Breast epithelium (tissue), 3 donors: ENCODE measurements at regions not wholly inside any gene's neighbourhood (a gene's known extent, or its start where the extent isn't known, plus 50 kb on each side); places are given as distances from the start of the nearest gene placed in this dataset.

Experiments used
- CTCF ChIP-seq, 3 donors: fragments of 450-650 bp; IDR thresholded peaks; one replicate each; pipeline ENCODE4 v1.5.1; 2016 to 2017; ENCODE audit warnings: antibody characterized with exemption in 3 of 3, mild to moderate bottlenecking in 3 of 3, moderate library complexity in 3 of 3
- POLR2A ChIP-seq: fragments of 450-650 bp; IDR thresholded peaks from one replicate; pipeline ENCODE4 v1.6.1; 2016; ENCODE audit warnings: antibody characterized with exemption, mild to moderate bottlenecking, moderate library complexity
- POLR2AphosphoS5 ChIP-seq, 3 donors: sonication (generic); formaldehyde crosslinking; IDR thresholded peaks; one replicate each; pipeline ENCODE4 v1.6.1; 2017; ENCODE audit warnings: antibody characterized with exemption in 3 of 3

- TF ChIP-seq CTCF (IDR thresholded peaks at IDR 0.05), result no peak
- TF ChIP-seq POLR2A, result no peak
- TF ChIP-seq POLR2AphosphoS5 (IDR thresholded peaks at IDR 0.05), result no peak
These were observed 419.9 kb downstream of the QKI start for GRCh38 chr6:163834226-163834970.
